Activated naive CD8-positive, alpha-beta T cell (primary cell): ENCODE measurements at regions not wholly inside any gene's neighbourhood (a gene's known extent, or its start where the extent isn't known, plus 50 kb on each side); places are given as distances from the start of the nearest gene placed in this dataset.

ENCODE experiments used
- H3K27ac Mint-ChIP-seq: one replicate; pipeline ENCODE4 v1.8.0; 2021; ENCODE audit warnings: mixed read lengths
- H3K27me3 Mint-ChIP-seq: one replicate; pipeline ENCODE4 v1.8.0; 2021; ENCODE audit warnings: mixed read lengths
- H3K36me3 Mint-ChIP-seq: one replicate; pipeline ENCODE4 v1.8.0; 2021; ENCODE audit warnings: mixed read lengths
- H3K4me1 Mint-ChIP-seq: one replicate; pipeline ENCODE4 v1.8.0; 2021; ENCODE audit warnings: low read depth, mixed read lengths
- H3K4me3 Mint-ChIP-seq: one replicate; pipeline ENCODE4 v1.8.0; 2021; ENCODE audit warnings: mild to moderate bottlenecking, mixed read lengths
- H3K9me3 Mint-ChIP-seq: one replicate; pipeline ENCODE4 v1.8.0; 2021; ENCODE audit warnings: low read depth, mixed read lengths

DNA sequence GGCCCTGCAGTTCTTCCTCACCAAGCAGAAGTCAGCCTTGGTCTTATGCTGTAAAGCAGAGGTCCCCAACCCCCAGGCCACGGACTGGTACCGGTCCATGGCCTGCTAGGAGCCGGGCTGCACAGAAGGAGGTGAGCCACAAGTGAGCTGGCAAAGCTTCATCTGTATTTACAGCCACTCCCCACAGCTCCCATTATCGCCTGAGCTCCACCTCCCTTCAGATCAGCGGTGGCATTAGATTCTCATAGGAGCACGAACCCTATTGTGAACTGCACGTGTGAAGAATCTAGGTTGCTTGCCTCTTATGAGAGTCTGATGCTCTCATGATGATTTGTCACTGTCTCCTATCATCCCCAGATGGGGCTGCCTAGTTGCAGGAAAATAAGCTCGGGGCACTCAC lies 87.6 kb upstream of the NEBL start:
- no peaks in the 10 kb centered on the region for H3K27me3 Mint-ChIP-seq
- no peaks in the 10 kb centered on the region for H3K4me1 Mint-ChIP-seq
- H3K4me3 Mint-ChIP-seq = no peak overlapping the region
- no peak overlapping the region for H3K27ac Mint-ChIP-seq
- no peaks in the 10 kb centered on the region for H3K36me3 Mint-ChIP-seq
- H3K9me3 Mint-ChIP-seq = no peaks in the 10 kb centered on the region

DNA sequence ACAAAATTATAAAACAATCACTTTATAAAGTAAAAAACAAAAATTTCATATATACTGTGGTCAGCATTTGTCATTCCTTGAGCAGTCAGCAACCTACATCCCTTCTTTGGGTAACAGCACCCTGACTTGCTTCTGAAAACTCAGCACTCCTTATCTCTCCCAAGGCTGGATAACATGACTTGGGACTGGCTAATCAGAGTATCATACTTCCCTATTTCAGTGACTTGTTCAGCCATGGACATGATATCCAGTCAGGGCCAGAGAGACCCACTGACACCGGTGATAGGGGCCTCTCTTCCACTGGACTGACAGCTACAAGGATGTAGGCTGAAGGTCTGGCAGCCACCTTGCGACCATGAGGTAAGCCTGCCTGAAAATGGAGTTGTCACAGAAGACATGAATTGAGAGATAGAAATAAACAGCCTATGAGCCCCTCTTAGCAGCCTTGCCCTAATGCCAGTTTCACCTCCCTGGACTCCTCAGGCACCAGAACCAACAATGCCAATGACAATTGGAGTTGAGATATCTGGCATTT lies 84.4 kb upstream of the NEBL start:
- Mint-ChIP-seq H3K4me3 (no peak overlapping the region), H3K36me3 (no peaks in the 10 kb centered on the region), H3K9me3 (no peaks in the 10 kb centered on the region), H3K27me3 (no peaks in the 10 kb centered on the region), H3K27ac (no peak overlapping the region), H3K4me1 (no peaks in the 10 kb centered on the region)

DNA sequence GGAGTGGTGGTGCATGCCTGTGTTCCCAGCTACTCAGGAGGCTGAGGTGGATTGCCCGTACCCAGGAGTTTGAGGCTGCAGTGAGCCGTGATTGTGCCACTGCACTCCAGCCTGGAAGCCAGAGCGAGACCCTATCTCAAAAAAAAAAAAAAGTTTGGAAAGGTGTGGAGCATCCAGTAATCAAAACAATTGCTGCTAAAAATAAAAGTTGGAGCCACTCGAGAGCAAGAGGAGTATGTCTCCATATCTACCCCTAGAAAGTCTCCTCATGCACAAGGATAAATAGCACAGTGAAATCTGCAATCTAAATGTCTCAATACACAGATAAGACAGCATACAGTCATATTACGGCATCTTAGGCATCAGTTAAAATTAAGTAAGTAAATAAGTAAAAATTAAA lies 81.5 kb upstream of the NEBL start:
- no peak overlapping the region for H3K4me3 Mint-ChIP-seq
- H3K9me3 Mint-ChIP-seq = no peaks in the 10 kb centered on the region
- no peaks in the 10 kb centered on the region for H3K4me1 Mint-ChIP-seq
- H3K27ac Mint-ChIP-seq = no peak overlapping the region
- H3K27me3 Mint-ChIP-seq = no peaks in the 10 kb centered on the region
- no peaks in the 10 kb centered on the region for H3K36me3 Mint-ChIP-seq

DNA sequence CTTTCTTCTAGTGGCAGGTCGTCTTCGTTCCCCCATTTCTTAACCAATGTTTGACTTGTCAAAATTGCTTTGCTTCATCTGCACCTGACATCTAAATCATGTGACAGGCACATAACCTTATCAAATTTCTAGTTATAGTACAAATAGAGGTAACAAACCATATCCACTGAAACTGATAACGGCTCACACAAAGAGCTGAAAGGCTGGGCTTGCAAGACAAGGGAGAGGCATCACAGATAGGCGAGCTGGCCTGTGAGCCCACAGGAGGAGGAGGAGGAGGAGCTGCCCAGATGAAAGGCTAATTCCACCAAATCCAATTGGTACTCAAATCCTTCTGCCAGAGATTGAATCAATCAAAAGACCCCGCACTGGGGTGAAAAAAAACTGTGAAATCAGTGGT lies 80.2 kb upstream of the NEBL start:
- Mint-ChIP-seq H3K4me1 (no peaks in the 10 kb centered on the region), H3K9me3 (no peaks in the 10 kb centered on the region), H3K4me3 (no peak overlapping the region), H3K36me3 (no peaks in the 10 kb centered on the region), H3K27ac (no peak overlapping the region), H3K27me3 (no peaks in the 10 kb centered on the region)

DNA sequence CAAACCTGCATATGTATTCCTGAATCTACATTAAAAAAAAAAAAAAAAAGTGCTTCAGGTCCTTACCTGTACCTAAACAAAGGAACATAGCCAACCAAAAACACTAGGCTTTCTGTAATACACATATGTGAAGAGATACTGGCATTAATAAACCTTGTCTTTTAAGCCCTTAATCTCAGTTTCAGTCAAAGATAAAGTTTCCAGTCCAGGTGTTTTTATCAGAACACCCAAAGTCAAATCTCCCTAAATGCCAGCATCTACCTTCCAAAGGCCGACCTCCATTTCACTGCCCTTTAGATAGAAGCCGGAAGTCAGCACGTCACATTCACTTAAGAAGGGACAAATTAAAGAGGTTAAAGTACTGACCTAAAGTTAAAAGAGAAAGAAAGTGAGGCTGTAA lies 79.8 kb upstream of the NEBL start:
- no peaks in the 10 kb centered on the region for H3K27me3 Mint-ChIP-seq
- H3K9me3 Mint-ChIP-seq = no peaks in the 10 kb centered on the region
- no peak overlapping the region for H3K4me3 Mint-ChIP-seq
- H3K27ac Mint-ChIP-seq = no peak overlapping the region
- no peaks in the 10 kb centered on the region for H3K4me1 Mint-ChIP-seq
- no peaks in the 10 kb centered on the region for H3K36me3 Mint-ChIP-seq

DNA sequence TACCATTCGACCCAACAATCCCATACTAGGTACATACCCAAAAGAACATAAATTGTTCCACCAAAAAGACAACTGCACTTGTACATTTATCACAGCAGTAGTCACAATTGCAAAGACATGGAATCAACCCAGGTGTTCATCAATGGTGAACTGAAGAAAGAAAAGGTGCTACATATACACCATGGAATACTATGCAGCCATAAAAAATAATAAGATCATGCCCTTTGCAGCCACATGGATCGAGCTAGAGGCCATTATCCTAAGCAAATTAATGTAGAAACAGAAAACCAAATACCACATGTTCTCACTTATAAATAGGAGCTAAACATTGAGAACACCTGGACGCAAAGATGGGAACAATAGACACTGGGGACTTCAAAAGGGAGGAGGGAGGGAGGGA lies 79.3 kb upstream of the NEBL start:
- H3K27me3 Mint-ChIP-seq = no peaks in the 10 kb centered on the region
- H3K36me3 Mint-ChIP-seq = no peaks in the 10 kb centered on the region
- no peak overlapping the region for H3K27ac Mint-ChIP-seq
- H3K4me3 Mint-ChIP-seq = no peak overlapping the region
- H3K9me3 Mint-ChIP-seq = no peaks in the 10 kb centered on the region
- no peaks in the 10 kb centered on the region for H3K4me1 Mint-ChIP-seq

DNA sequence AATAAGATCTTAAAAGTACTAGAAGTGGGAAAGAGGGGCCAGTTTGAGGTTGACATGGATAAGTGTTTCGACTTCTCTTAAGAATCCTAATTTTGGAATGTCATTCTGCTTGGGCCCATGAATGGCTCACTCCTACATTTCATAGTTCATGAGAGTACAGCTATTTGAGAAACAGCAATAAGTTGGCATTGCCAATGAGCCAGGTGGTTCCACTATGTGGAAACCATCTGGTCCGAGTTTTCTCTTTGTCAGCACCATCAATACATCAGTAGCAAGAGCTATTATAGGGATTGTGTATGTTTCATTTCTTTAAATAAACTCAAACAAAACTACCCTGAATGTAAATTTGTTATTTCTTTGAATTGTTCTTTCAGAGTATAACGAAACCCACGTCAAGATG lies 78.1 kb upstream of the NEBL start:
- Mint-ChIP-seq H3K36me3 (no peaks in the 10 kb centered on the region), H3K4me3 (no peak overlapping the region), H3K9me3 (no peaks in the 10 kb centered on the region), H3K27me3 (no peaks in the 10 kb centered on the region), H3K4me1 (no peaks in the 10 kb centered on the region), H3K27ac (no peak overlapping the region)

DNA sequence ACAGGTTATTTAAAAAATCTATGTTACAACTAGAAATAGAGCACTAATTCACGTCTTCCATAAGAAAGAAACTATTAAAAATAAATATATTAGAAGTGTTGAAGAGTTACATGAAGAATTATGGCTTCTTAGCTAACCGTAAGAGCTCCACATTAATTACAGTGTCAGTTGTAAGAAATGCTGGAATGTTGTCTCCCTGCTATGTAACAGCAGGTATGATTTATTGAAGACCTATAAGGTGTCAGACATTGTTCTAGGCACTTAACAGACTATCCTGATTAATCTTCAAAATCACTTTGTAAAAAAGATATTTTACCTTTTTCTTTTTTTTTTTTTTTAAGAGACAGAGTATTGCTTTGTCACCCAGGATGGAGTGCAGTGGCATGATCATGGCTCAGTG lies 75.8 kb upstream of the NEBL start:
- no peaks in the 10 kb centered on the region for H3K27me3 Mint-ChIP-seq
- no peaks in the 10 kb centered on the region for H3K36me3 Mint-ChIP-seq
- no peak overlapping the region for H3K27ac Mint-ChIP-seq
- no peak overlapping the region for H3K4me3 Mint-ChIP-seq
- no peaks in the 10 kb centered on the region for H3K4me1 Mint-ChIP-seq
- H3K9me3 Mint-ChIP-seq = no peaks in the 10 kb centered on the region

DNA sequence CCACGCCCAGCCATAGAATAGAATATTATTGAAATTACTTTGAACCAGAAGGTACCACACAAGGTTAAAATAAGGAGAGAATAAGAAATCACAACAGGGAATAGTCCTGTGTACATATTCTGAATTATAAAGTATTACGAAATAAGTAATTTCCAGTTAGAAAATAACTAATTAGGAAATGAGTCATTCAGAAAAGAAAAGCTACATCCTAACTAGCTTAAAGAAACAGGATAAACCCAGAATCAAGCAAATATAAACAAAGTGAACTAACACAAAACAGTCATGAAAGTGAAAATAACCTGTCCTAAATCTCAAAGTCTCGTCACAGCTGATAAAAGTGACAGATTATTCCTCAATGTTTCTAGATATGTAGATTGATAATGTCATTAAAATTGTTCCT lies 74.8 kb upstream of the NEBL start:
- no peaks in the 10 kb centered on the region for H3K4me1 Mint-ChIP-seq
- H3K36me3 Mint-ChIP-seq = no peaks in the 10 kb centered on the region
- no peak overlapping the region for H3K4me3 Mint-ChIP-seq
- no peak overlapping the region for H3K27ac Mint-ChIP-seq
- H3K27me3 Mint-ChIP-seq = no peaks in the 10 kb centered on the region
- no peaks in the 10 kb centered on the region for H3K9me3 Mint-ChIP-seq

DNA sequence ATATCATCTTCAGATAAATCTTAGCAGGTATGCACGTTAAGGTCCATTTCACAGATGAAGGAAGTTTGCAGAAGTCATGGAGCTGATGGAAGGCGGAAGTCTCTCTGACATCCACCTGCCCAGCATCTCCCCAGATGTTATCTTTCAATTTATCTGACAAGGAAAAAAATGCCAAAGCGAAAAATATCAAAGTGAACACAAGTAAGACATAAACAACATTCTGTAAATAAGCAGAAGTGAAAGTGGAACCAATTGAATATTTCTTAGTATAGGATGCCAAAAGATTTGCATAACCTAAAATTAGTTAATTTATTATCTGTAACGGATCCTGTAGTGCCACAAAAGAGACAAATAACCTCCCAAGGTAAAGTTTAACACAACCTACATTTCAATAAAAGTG lies 73.6 kb upstream of the NEBL start:
- Mint-ChIP-seq H3K27me3 (no peaks in the 10 kb centered on the region), H3K4me1 (no peaks in the 10 kb centered on the region), H3K27ac (no peak overlapping the region), H3K36me3 (no peaks in the 10 kb centered on the region), H3K9me3 (no peaks in the 10 kb centered on the region), H3K4me3 (no peak overlapping the region)

DNA sequence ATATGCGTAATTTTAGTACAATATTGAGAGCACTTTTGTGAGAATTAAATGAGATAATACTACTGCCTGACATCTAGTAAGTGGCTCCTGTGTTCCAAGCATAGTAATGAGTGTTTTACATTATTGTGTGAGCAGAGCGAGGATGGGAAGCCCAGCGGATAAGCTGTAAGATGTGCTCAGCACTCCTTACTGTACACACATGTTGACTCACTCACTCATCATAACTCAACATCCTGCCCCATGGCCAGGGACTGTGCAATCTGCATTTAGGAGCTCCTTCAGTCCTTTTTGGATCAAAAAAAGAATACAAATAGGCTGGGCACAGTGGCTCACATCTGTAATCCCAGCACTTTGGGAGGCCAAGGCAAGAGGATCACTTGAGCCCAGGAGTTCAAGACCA lies 72.9 kb upstream of the NEBL start:
- no peaks in the 10 kb centered on the region for H3K27me3 Mint-ChIP-seq
- no peaks in the 10 kb centered on the region for H3K36me3 Mint-ChIP-seq
- no peaks in the 10 kb centered on the region for H3K9me3 Mint-ChIP-seq
- H3K4me1 Mint-ChIP-seq = no peaks in the 10 kb centered on the region
- no peak overlapping the region for H3K4me3 Mint-ChIP-seq
- H3K27ac Mint-ChIP-seq = no peak overlapping the region

DNA sequence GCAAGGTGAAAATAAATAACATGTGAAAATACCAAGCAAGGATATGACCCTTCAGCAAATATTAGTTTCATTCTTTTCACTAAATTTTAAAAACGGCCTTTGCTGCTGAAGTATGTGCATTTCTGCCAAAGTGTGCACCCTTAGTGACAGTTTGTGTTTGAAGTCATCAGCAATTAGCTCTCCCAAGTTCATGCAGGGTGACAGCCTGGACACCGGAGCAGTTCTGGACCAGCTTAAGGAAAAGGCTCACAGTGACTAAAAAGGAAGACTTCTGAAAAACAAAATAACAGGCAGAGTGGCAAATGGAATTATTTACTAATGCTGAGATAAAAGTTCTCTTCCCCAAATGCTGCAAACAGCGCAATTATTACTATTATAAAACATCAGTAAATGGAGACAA lies 69.3 kb upstream of the NEBL start:
- H3K27me3 Mint-ChIP-seq = no peaks in the 10 kb centered on the region
- no peak overlapping the region for H3K4me3 Mint-ChIP-seq
- no peaks in the 10 kb centered on the region for H3K4me1 Mint-ChIP-seq
- no peak overlapping the region for H3K27ac Mint-ChIP-seq
- no peaks in the 10 kb centered on the region for H3K36me3 Mint-ChIP-seq
- H3K9me3 Mint-ChIP-seq = no peaks in the 10 kb centered on the region

DNA sequence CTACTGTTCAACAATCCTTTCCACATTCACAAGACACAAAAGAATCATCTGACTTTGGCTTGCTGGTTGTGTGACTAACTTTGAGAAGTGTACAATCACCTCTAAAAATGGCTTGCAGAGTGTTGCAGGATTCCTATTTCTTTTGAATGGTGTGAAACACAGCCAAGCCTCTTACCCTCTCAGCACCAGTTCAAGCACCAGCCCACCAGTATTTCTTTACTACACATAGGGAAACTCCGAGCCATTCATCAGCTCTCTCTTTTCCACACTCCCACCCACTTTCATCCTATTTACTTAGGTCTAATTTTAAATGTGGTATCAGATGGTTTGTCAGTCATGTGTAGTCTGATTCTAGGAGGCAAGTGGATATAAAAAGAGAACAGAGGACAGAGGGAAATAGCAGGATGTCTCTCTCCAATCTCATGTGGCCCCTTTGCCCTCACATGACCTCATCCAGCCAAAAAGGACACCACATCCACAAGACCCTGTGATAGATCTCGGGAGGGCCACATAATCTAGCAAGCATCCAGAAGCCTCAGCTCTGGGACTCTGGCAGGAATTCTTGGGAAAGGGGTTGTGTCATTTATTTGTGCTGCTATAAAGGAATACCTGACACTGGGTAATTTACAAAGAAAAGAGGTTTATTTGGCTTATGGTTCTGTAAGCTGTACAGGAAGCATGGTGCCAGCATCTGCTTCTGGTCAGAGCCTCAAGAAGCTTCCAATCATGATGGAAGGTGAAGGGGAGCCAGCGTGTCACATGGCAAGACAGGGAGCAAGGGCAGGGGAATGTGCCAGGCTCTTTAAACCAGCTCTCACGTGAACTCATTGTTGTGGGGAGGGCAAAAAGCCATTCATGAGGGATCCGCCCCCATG lies 66.8 kb upstream of the NEBL start:
- H3K4me3 Mint-ChIP-seq = no peak overlapping the region

DNA sequence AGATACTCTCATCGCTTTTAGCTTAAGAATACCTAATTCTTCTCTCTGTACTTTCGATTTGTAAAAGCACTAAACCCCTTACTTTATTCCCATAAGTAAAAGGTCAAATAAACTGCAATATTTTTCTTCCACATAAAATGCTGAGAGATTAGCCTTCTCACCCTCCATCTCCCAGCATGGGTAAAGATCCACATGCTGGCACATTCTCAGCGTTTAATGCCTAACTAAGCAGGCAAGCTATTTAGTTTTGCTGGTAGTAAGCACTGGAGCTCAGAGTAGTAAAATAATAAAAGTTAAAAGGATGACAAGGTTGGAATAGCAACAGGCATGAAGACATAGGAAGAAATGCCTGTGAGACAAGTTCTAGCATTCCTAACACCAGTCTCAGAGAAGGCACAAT lies 65.9 kb upstream of the NEBL start:
- H3K4me3 Mint-ChIP-seq = no peak overlapping the region
- no peaks in the 10 kb centered on the region for H3K27me3 Mint-ChIP-seq
- H3K36me3 Mint-ChIP-seq = no peaks in the 10 kb centered on the region

More for the DNA sequence above, 66.8 kb upstream of the NEBL start:
- no peaks in the 10 kb centered on the region for H3K9me3 Mint-ChIP-seq
- H3K27ac Mint-ChIP-seq = no peak overlapping the region
- no peaks in the 10 kb centered on the region for H3K36me3 Mint-ChIP-seq
- H3K4me1 Mint-ChIP-seq = no peaks in the 10 kb centered on the region
- H3K27me3 Mint-ChIP-seq = no peaks in the 10 kb centered on the region

DNA sequence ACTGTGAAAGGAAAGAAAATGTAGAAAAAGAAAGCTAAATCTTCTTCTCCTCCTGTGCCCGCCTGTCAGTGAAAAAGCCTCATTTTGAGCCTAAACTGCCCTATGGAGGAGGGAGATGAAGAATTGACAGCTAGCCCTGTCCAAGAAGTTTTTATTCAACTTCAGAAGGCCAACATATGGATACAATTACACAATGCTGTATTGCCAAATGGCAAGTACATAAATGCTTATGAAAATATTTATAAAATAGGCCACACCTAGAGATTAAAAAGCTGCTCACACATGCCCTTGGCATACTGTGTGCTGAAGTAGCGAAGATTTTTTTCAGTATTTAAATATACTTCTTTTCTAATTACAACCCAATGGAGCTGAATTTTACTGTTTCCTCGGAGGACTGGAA lies 65.1 kb upstream of the NEBL start:
- H3K27me3 Mint-ChIP-seq = no peaks in the 10 kb centered on the region
- no peak overlapping the region for H3K27ac Mint-ChIP-seq
- no peaks in the 10 kb centered on the region for H3K36me3 Mint-ChIP-seq
- no peaks in the 10 kb centered on the region for H3K9me3 Mint-ChIP-seq
- no peaks in the 10 kb centered on the region for H3K4me1 Mint-ChIP-seq
- H3K4me3 Mint-ChIP-seq = no peak overlapping the region

More for the DNA sequence above, 65.9 kb upstream of the NEBL start:
- no peaks in the 10 kb centered on the region for H3K9me3 Mint-ChIP-seq
- H3K4me1 Mint-ChIP-seq = no peaks in the 10 kb centered on the region
- H3K27ac Mint-ChIP-seq = no peak overlapping the region

DNA sequence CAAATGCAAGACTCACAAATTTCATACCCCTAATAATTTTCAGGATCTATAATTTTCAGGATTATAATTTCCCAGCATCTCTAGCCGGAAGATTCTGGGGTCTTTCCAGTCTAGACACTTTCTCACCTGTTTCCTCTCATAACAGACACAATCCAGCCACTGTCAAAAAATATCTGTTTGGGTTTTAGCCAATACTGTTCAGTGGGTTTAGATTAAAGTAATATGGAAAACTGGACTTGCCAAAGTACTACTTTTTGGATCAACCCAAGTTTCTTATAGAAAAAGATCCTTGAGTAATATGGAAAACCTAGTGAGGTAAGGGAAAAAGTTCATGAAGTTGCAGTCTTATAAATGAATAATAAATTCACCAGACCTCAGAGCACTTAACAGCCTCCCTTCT lies 62.1 kb upstream of the NEBL start:
- H3K27me3 Mint-ChIP-seq = no peaks in the 10 kb centered on the region
- H3K4me1 Mint-ChIP-seq = no peaks in the 10 kb centered on the region
- no peaks in the 10 kb centered on the region for H3K9me3 Mint-ChIP-seq

More for the DNA sequence above, 62.1 kb upstream of the NEBL start:
- H3K36me3 Mint-ChIP-seq = no peaks in the 10 kb centered on the region
- no peak overlapping the region for H3K4me3 Mint-ChIP-seq
- H3K27ac Mint-ChIP-seq = no peak overlapping the region
